ENCODE measurements at regions not wholly inside any gene's neighbourhood (a gene's known extent, or its start where the extent isn't known, plus 50 kb on each side); places are given as distances from the start of the nearest gene placed in this dataset.

- Mint-ChIP-seq H3K9me3 (no peaks in the 10 kb centered on the region), H3K27me3 (no peaks in the 10 kb centered on the region), H3K4me3 (no peak overlapping the region), H3K4me1 (ENCODE audit: low read depth) (no peaks in the 10 kb centered on the region), H3K36me3 (ENCODE audit: low read depth) (no peaks in the 10 kb centered on the region), H3K27ac (no peak overlapping the region)
- H3K4me3 ChIP-seq (ENCODE audit: low read length), result no peak overlapping the region
- no peaks in the 10 kb centered on the region for H3K36me3 ChIP-seq (ENCODE audit: insufficient read depth, low read length)
- ChIA-PET CTCF (no interaction called here), POLR2A (no interaction called here)
- no peak for ATAC-seq (ENCODE audit: poor library complexity)
- no peak for TF ChIP-seq CTCF (IDR thresholded peaks at IDR 0.05)
- H3K27me3 ChIP-seq (ENCODE audit: control insufficient read depth in 1 of 2, insufficient read depth in 2 of 2, low read length in 2 of 2), result no peaks in the 10 kb centered on the region
- H3K4me1 ChIP-seq (ENCODE audit: insufficient read depth, low read length), result no peaks in the 10 kb centered on the region
- no peak overlapping the region for H3K27ac ChIP-seq (ENCODE audit: low read depth in 1 of 2, low read length in 2 of 2)
- peaks cover 0 to 19% of the 10 kb centered on the region in 2 experiments for H3K9me3 ChIP-seq (ENCODE audit: control insufficient read depth in 1 of 2, insufficient read depth in 1 of 2, low read length in 2 of 2)
- intact Hi-C loops (cut with DNase I, micrococcal nuclease), result no loop called here
- no peak for DNase-seq
These were observed 114.6 kb upstream of the ZNF91 start for GRCh38 chr19:23509686-23510450.

DNA sequence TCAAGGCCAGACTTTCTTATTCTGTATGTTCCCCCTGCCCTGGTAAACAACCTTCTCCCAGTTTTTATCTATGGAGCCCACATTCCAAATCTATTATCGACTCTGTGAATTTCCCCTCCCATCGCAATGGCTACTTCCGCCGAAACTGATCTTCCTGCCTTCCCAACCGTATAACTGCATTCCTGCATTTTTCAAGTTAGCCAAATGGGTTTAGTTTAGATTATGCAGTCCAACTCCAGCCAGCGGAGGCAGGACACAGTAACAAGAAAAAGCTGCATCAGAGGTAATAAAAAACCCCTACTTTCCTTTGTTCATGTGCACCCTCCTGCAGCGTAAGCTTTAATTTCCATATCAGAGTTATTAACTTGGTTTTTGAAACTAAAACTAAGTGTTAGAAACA is 112.2 kb upstream of the ZNF91 start:
- Mint-ChIP-seq H3K4me1 (ENCODE audit: low read depth) (no peaks in the 10 kb centered on the region), H3K27ac (no peak overlapping the region), H3K9me3 (no peaks in the 10 kb centered on the region), H3K27me3 (no peaks in the 10 kb centered on the region), H3K4me3 (no peak overlapping the region), H3K36me3 (ENCODE audit: low read depth) (no peaks in the 10 kb centered on the region)
- H3K36me3 ChIP-seq (ENCODE audit: insufficient read depth, low read length), result no peaks in the 10 kb centered on the region
- no peaks in the 10 kb centered on the region for H3K27me3 ChIP-seq (ENCODE audit: control insufficient read depth in 1 of 2, insufficient read depth in 2 of 2, low read length in 2 of 2)
- no peak for ATAC-seq (ENCODE audit: poor library complexity)
- no peak for TF ChIP-seq CTCF (IDR thresholded peaks at IDR 0.05)
- DNase-seq, result no peak
- no peak overlapping the region for H3K27ac ChIP-seq (ENCODE audit: low read depth in 1 of 2, low read length in 2 of 2)
- H3K4me1 ChIP-seq (ENCODE audit: insufficient read depth, low read length), result no peaks in the 10 kb centered on the region
- H3K4me3 ChIP-seq (ENCODE audit: low read length), result no peak overlapping the region
- ChIA-PET POLR2A (no interaction called here), CTCF (no interaction called here)
- intact Hi-C loops (cut with DNase I, micrococcal nuclease), result no loop called here
- peaks cover 0 to 15% of the 10 kb centered on the region in 2 experiments for H3K9me3 ChIP-seq (ENCODE audit: control insufficient read depth in 1 of 2, insufficient read depth in 1 of 2, low read length in 2 of 2)

- H3K4me3 Mint-ChIP-seq, result no peak overlapping the region
These were observed 110.5 kb upstream of the ZNF91 start for GRCh38 chr19:23505738-23506137.

More at GRCh38 chr19:23505738-23506137, 110.5 kb upstream of the ZNF91 start:
- ChIA-PET POLR2A (no interaction called here), CTCF (no interaction called here)
- ATAC-seq (ENCODE audit: poor library complexity) (no peak), DNase-seq (no peak)
- Histone ChIP-seq H3K4me1 (ENCODE audit: insufficient read depth, low read length) (no peaks in the 10 kb centered on the region), H3K36me3 (ENCODE audit: insufficient read depth, low read length) (no peaks in the 10 kb centered on the region), H3K9me3 (ENCODE audit: control insufficient read depth in 1 of 2, insufficient read depth in 1 of 2, low read length in 2 of 2) (peaks cover 0 to 3% of the 10 kb centered on the region in 2 experiments), H3K27me3 (ENCODE audit: control insufficient read depth in 1 of 2, insufficient read depth in 2 of 2, low read length in 2 of 2) (no peaks in the 10 kb centered on the region), H3K4me3 (ENCODE audit: low read length) (no peak overlapping the region), H3K27ac (ENCODE audit: low read depth in 1 of 2, low read length in 2 of 2) (no peak overlapping the region)
- Mint-ChIP-seq H3K27me3 (no peaks in the 10 kb centered on the region), H3K4me1 (ENCODE audit: low read depth) (no peaks in the 10 kb centered on the region), H3K9me3 (no peaks in the 10 kb centered on the region), H3K27ac (no peak overlapping the region), H3K36me3 (ENCODE audit: low read depth) (no peaks in the 10 kb centered on the region)
- intact Hi-C loops (cut with DNase I, micrococcal nuclease), result no loop called here
- TF ChIP-seq CTCF (IDR thresholded peaks at IDR 0.05), result no peak

Data from CD4-positive, alpha-beta T cell (primary cell).